Thyroid gland (tissue), 4 donors: ENCODE measurements at regions not wholly inside any gene's neighbourhood (a gene's known extent, or its start where the extent isn't known, plus 50 kb on each side); places are given as distances from the start of the nearest gene placed in this dataset.

Source experiments
- DNase-seq, 2 donors: peaks; one replicate each; pipeline ENCODE4 v3.0.0-alpha.2; 2019
- H3K27ac ChIP-seq, 3 donors: fragments of 200-600 bp; sonication (generic); 1 replicate in 2 of 3; 2 replicates in 1 of 3; pipeline ENCODE4 v1.5.1; 2016 to 2019; ENCODE audit warnings: mild to moderate bottlenecking in 1 of 3, moderate library complexity in 1 of 3
- H3K27me3 ChIP-seq: fragments of 200-600 bp; sonication (generic); one replicate; pipeline ENCODE4 v1.5.1; 2019
- H3K36me3 ChIP-seq, 2 donors: fragments of 200-600 bp; sonication (generic); one replicate each; pipeline ENCODE4 v1.5.1; 2016 to 2019
- H3K4me1 ChIP-seq, 2 donors: fragments of 200-600 bp; sonication (generic); one replicate each; pipeline ENCODE4 v1.5.1; 2017 to 2019
- H3K4me3 ChIP-seq, 3 donors: fragments of 200-600 bp; sonication (generic); replicated peaks in 1 of 3; 1 replicate in 2 of 3; 2 replicates in 1 of 3; pipeline ENCODE4 v1.5.1; 2016; ENCODE audit warnings: mild to moderate bottlenecking in 1 of 3
- H3K9me3 ChIP-seq: fragments of 200-600 bp; sonication (generic); one replicate; pipeline ENCODE4 v1.5.1; 2017
- CTCF ChIP-seq, 6 experiments: fragments of 200-600 bp in 3 of 6; fragments of 450-650 bp in 3 of 6; sonication (generic) in 3 of 6; IDR thresholded peaks; one replicate each; pipeline ENCODE4 v1.5.1; 2016 to 2019; ENCODE audit warnings: antibody characterized with exemption in 6 of 6, mild to moderate bottlenecking in 2 of 6, inconsistent platforms in 1 of 6, moderate library complexity in 1 of 6
- POLR2A ChIP-seq, 2 donors: fragments of 450-650 bp; IDR thresholded peaks; one replicate each; pipeline ENCODE4 v1.6.1; 2017; ENCODE audit warnings: antibody characterized with exemption in 2 of 2, mild to moderate bottlenecking in 2 of 2, moderate library complexity in 1 of 2
- WGBS, 2 donors: methylation state at CpG; one replicate each; pipeline ENCODE4 v1.1.5; 2017; 5-methylcytosine and 5-hydroxymethylcytosine counted together
- intact Hi-C: fragments of 100-400 bp; cut with DNase I; formaldehyde crosslinking; loops from one replicate; pipeline ENCODE4 v1.15.1; 2023

- H3K4me1 ChIP-seq = no peaks in the 10 kb centered on the region
- no peak overlapping the region for H3K27ac ChIP-seq
- WGBS, 2 donors = 73 to 84% methylated on average over 1 of the region's 1 CpG
- TF ChIP-seq POLR2A (IDR thresholded peaks at IDR 0.05) (no peak), CTCF (IDR thresholded peaks at IDR 0.05) (no peak)
- intact Hi-C loops = no loop called here
- H3K36me3 ChIP-seq = no peaks in the 10 kb centered on the region
- no peaks in the 10 kb centered on the region for H3K9me3 ChIP-seq
- H3K4me3 ChIP-seq = no peak overlapping the region
- DNase-seq = no peak
- H3K27me3 ChIP-seq = no peaks in the 10 kb centered on the region
These were observed 478.0 kb upstream of the TENM4 start for GRCh38 chr11:79918846-79919245.

- H3K36me3 ChIP-seq = no peaks in the 10 kb centered on the region
- peaks cover 5 to 8% of the 10 kb centered on the region in 2 donors for H3K4me1 ChIP-seq
- H3K27me3 ChIP-seq = no peaks in the 10 kb centered on the region
- H3K27ac ChIP-seq = no peak overlapping the region
- intact Hi-C loops = no loop called here
- H3K4me3 ChIP-seq = no peak overlapping the region
- no peak for DNase-seq
- WGBS, 2 donors = 65 to 68% methylated on average over 8 of the region's 8 CpGs
- TF ChIP-seq CTCF (IDR thresholded peaks at IDR 0.05) (no peak), POLR2A (IDR thresholded peaks at IDR 0.05) (no peak)
- H3K9me3 ChIP-seq = no peaks in the 10 kb centered on the region
These were observed 465.3 kb upstream of the TENM4 start for GRCh38 chr11:79906164-79906563.

- 25 to 40% methylated on average over 2 of the region's 2 CpGs for WGBS, 2 donors
- H3K36me3 ChIP-seq = no peaks in the 10 kb centered on the region
- DNase-seq = peak; percentile 5 to 6
- H3K4me1 ChIP-seq = peaks cover 5 to 8% of the 10 kb centered on the region in 2 donors
- no peak overlapping the region for H3K4me3 ChIP-seq
- peak overlapping the region in 2 of 3 donors; percentile 35 to 55 for H3K27ac ChIP-seq
- H3K27me3 ChIP-seq = no peaks in the 10 kb centered on the region
- intact Hi-C loops = no loop called here
- TF ChIP-seq POLR2A (IDR thresholded peaks at IDR 0.05) (no peak), CTCF (IDR thresholded peaks at IDR 0.05) (no peak)
- H3K9me3 ChIP-seq = no peaks in the 10 kb centered on the region
These were observed 461.7 kb upstream of the TENM4 start for GRCh38 chr11:79902493-79902892.

GRCh38 chr11:79897896-79898295 lies 457.1 kb upstream of the TENM4 start:
- WGBS, 2 donors = 79 to 87% methylated on average over 1 of the region's 1 CpG
- DNase-seq = no peak
- H3K9me3 ChIP-seq = no peaks in the 10 kb centered on the region
- intact Hi-C loops = no loop called here
- H3K27me3 ChIP-seq = no peaks in the 10 kb centered on the region
- no peak overlapping the region for H3K27ac ChIP-seq
- H3K4me3 ChIP-seq = no peak overlapping the region
- peaks cover 5% of the 10 kb centered on the region in 2 donors for H3K4me1 ChIP-seq
- no peaks in the 10 kb centered on the region for H3K36me3 ChIP-seq
- TF ChIP-seq POLR2A (IDR thresholded peaks at IDR 0.05) = no peak
- TF ChIP-seq CTCF (IDR thresholded peaks at IDR 0.05) = no peak

- no peak overlapping the region for H3K27ac ChIP-seq
- no peak for TF ChIP-seq CTCF (IDR thresholded peaks at IDR 0.05)
- H3K36me3 ChIP-seq = no peaks in the 10 kb centered on the region
- H3K4me3 ChIP-seq = no peak overlapping the region
- no peaks in the 10 kb centered on the region for H3K4me1 ChIP-seq
- intact Hi-C loops = no loop called here
- DNase-seq = no peak
- H3K9me3 ChIP-seq = no peaks in the 10 kb centered on the region
- H3K27me3 ChIP-seq = no peaks in the 10 kb centered on the region
These were observed 455.4 kb upstream of the TENM4 start for GRCh38 chr11:79896258-79896657.
